ENCODE measurements at regions not wholly inside any gene's neighbourhood (a gene's known extent, or its start where the extent isn't known, plus 50 kb on each side); places are given as distances from the start of the nearest gene placed in this dataset.

- no peak for DNase-seq (ENCODE audit: low read depth in 4 of 4, low spot score in 3 of 4)
These were observed 158.7 kb upstream of the IER5L start for GRCh38 chr9:129336601-129337331.

- DNase-seq (ENCODE audit: low read depth in 4 of 4, low spot score in 3 of 4) = no peak
These were observed 158.1 kb upstream of the IER5L start for GRCh38 chr9:129336130-129336528.

GRCh38 chr9:129335464-129336129, 157.5 kb upstream of the IER5L start:
- DNase-seq (ENCODE audit: low read depth in 4 of 4, low spot score in 3 of 4) = no peak

GRCh38 chr9:129334105-129334935, 156.3 kb upstream of the IER5L start:
- peak; percentile 84 to 87 (median 86) for DNase-seq (ENCODE audit: low read depth in 4 of 4, low spot score in 3 of 4)

DNA sequence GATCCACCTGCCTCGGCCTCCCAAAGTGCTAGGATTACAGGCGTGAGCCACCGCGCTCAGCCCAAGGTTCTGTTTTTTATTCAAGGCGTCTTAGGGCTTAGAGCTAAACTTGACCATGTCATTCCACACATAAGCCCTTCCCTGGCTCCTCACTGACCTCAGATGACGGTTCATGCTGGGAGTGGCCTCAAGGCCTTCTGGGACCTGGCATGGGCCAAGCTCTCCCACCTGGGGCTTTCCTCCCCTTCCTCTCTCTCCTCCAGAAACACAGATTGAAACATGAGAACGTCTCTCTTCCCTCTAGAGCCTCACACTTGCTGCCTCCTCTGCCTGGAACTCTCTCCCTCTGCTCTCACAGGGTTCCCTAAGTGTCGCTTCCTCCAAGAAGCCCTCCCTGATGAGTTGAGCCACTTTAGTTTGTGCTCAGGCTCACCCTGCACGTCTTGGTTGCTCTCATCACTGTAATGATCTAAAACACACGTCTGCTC, 155.6 kb upstream of the IER5L start:
- no peak for DNase-seq (ENCODE audit: low read depth in 4 of 4, low spot score in 3 of 4)

DNA sequence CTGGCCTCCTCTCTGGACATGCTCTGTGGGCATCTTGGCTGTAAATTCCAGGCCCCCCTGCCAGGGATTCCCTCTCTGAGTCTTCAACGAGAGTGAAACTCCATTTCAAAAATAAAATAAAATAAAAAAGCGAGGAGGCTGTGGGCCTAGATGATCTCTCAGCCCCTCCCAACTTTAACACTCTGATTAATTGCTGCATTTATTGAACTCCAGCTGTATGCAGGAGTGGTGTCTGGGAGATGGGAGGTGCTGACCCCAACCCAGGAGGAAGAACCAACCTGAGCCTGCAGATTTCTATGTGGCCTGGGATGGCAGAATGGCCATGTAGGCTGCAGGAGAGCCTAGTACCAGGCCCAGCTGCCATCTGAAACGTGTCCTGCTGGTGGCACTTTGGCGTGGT, 154.5 kb upstream of the IER5L start:
- DNase-seq (ENCODE audit: low read depth in 4 of 4, low spot score in 3 of 4) = no peak

DNA sequence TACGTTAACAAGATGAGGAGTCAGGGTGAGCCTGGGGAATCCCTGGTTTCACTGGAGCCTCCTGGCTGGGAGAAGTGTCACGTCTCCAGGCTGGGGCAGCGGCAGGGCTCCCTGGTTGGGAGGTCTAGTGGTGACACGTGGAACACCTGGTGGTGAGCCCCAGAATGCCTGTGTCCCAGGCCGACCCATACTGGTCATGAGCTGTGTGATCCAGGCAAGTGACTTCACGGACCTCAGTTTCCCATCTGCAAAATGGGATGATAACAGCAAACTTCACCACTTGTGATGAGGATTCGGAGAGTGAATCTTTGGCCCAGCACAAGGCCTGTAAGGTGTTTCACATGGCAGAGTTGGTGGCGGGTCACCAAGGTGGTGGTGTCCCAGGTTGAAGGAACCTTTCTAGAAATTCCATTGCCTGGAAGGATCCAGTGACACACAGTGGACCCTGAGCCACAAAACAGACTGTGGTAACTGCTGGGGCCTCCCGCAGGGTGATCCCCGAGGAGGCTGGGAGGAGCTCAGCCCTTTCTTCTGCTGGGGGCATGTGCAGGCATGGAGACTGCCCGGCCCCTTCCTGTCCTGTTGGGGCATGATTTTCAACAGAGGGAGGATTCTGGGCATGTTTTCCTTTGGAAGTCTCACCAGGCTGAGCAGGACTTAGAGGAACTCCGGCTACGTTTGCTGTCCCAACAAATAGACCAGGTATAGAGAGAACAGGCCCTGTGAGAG, 153.9 kb upstream of the IER5L start:
- no peak for DNase-seq (ENCODE audit: low read depth in 4 of 4, low spot score in 3 of 4)

- DNase-seq (ENCODE audit: low read depth in 4 of 4, low spot score in 3 of 4) = no peak
These were observed 153.4 kb upstream of the IER5L start for GRCh38 chr9:129331493-129331765.

- no peak for DNase-seq (ENCODE audit: low read depth in 4 of 4, low spot score in 3 of 4)
These were observed 152.8 kb upstream of the IER5L start for GRCh38 chr9:129330711-129331492.

DNA sequence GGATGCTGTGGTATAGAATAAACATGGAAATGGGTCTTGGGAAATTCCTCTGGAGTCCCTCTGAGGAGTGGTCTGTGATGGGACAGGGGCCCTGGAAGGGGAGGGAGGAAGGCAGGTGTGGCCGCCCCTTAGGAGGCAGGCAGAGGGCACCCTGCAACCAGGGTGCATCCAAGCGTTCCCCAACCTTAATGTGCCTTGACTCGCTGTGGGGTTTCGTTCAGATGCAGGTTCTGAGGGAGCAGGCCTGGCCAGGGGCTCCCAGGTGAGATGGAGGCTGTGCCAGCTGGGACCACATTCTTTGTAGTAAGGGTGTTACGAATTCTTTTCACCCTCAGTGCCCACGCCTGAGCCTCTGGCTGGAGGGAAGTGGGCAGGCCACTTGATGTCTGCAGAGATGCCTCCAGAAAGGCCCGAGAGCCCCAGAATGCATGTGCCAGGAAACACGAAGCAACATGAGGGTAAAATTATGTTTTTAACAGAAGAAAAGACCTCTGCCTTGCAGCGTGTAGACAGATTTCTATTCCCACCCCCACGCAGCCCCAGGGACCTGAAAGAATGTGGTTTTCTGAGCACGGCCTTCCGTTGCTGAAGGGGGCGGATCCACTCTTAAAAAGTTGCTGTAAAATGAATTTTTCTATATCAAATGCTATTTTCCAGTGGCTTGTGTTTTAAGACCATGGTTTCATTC, 150.4 kb upstream of the IER5L start:
- no peak for DNase-seq (ENCODE audit: low read depth in 4 of 4, low spot score in 3 of 4)

GRCh38 chr9:129327552-129328328, 149.7 kb upstream of the IER5L start:
- DNase-seq (ENCODE audit: low read depth in 4 of 4, low spot score in 3 of 4) = no peak

GRCh38 chr9:129326061-129327005, 148.3 kb upstream of the IER5L start:
- DNase-seq (ENCODE audit: low read depth in 4 of 4, low spot score in 3 of 4) = no peak

DNA sequence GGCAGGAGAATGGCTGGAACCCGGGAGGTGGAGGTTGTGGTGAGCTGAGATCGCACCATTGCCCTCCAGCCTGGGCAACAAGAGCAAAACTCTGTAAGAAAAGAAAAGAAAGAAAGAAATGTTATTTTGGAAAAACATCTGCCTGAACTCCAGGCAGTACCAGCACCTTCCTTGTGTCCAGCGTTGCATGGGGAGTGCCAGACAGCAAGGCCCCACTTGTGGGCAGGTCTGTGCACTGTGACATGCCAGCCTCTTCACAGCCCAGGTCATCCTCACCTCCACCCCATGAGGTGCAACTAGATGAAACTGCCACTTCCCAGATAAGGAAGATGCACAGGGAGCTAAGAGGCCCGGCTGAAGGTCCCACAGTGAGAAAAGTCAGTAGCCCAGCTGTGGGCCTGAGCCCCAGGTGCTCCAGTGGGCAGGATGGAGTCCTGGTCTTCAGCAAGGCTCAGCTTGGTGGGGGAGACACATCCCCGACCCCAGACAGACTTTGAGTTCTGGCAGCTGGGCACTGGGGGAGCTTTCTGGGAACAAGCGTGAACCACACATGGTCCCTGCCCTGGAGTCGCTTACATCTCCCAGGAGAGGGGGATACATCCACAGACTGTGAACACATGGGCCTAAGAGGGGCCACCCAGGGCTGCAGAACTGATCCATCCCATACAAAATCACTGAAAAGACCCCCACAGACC, 146.9 kb upstream of the IER5L start:
- DNase-seq (ENCODE audit: low read depth in 4 of 4, low spot score in 3 of 4) = no peak

GRCh38 chr9:129323999-129324553, 146.0 kb upstream of the IER5L start:
- DNase-seq (ENCODE audit: low read depth in 4 of 4, low spot score in 3 of 4) = no peak

DNA sequence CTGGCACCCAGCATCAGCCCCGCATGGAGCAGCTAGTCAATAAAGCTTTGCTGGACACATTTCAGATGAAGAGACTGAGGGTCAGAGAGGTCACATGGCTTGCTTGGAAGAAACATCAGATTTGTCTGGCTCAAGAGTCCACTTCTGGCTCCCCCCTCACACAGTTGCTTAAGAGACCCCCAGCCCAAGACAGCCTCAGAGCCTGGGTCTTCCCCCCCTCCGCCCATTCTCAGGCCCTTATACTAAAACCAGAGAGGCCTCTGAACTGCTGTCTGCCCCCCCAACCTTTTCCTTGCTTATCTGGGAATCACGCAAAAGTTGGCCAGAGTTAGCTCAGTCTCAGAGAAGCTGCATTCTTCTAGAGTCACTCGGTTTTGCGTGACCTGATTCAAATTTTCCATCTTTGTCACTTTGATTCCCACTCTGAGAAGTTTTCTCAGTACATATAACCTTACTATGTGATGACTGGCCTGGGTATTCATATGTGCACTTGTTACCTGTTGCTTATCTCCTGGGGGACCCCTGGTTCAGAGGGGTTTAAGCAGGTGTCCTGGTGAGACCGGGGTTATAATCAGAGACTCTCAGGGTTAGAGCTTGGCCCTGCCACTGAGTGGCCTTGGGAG, 145.4 kb upstream of the IER5L start:
- no peak for DNase-seq (ENCODE audit: low read depth in 4 of 4, low spot score in 3 of 4)

DNA sequence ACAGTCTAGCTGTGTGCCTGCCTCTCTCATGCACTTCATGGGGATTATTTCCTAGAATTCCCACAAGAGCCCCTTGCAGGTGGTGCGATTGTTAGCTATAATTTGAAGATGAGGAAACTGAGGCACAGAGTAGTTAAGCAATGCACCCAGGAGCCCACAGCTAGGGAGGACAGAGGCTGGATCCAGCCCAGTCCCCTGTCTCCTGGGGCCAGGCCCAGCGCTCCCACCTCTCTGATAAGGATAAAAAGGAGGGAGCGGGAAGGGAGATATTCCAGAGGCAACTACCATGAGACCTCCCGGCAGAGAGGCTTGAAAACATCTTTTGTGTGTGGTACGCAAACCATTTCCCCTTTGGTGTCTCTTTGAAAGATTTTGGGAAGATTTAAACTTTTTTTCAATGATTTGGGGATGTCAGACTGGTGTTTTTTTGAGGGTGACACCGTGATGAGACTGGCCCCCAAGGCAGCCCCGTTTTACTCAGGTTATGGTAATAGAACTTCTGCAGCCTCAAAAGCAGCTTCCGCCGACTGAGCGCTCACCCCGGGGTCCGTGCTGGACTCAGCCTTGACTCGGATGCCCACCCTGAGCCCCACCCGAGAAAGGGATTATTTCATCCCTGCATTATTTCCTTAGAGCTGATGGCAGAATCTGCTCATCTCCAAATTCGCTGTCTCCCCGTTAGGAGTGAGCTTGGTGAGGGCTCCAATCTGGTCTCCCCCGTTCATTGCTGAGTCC, 144.7 kb upstream of the IER5L start:
- no peak for DNase-seq (ENCODE audit: low read depth in 4 of 4, low spot score in 3 of 4)

Data from left renal pelvis (tissue), 4 donors.